Upper lobe of left lung (tissue), 6 donors: ENCODE measurements at regions not wholly inside any gene's neighbourhood (a gene's known extent, or its start where the extent isn't known, plus 50 kb on each side); places are given as distances from the start of the nearest gene placed in this dataset.

Experiments used
- ATAC-seq, 2 donors: fragments of 200-7000 bp; cut with Tn5 transposase; one replicate each; pipeline ENCODE4 v1.9.1; 2022; ENCODE audit warnings: mild to moderate bottlenecking in 2 of 2, moderate library complexity in 2 of 2; ENCODE audit not compliant: low FRiP score in 2 of 2
- DNase-seq, 2 donors: peaks; one replicate each; pipeline ENCODE4 v3.0.0-alpha.2; 2019 to 2020
- H3K27ac ChIP-seq, 4 donors: fragments of 200-600 bp; sonication (generic); one replicate each; pipeline ENCODE4 v1.5.1; 2016 to 2019
- H3K27me3 ChIP-seq, 4 donors: fragments of 200-600 bp; sonication (generic); one replicate each; pipeline ENCODE4 v1.5.1; 2017 to 2019
- H3K36me3 ChIP-seq, 4 donors: fragments of 200-600 bp; sonication (generic); one replicate each; pipeline ENCODE4 v1.5.1; 2016 to 2019
- H3K4me1 ChIP-seq, 4 donors: fragments of 200-600 bp; sonication (generic); one replicate each; pipeline ENCODE4 v1.5.1; 2018 to 2019
- H3K4me3 ChIP-seq, 4 donors: fragments of 200-600 bp; sonication (generic); one replicate each; pipeline ENCODE4 v1.5.1; 2017 to 2019; ENCODE audit warnings: mild to moderate bottlenecking in 2 of 4, moderate library complexity in 1 of 4
- H3K9me3 ChIP-seq, 4 donors: fragments of 200-600 bp; sonication (generic); one replicate each; pipeline ENCODE4 v1.5.1; 2018 to 2019
- EP300 ChIP-seq, 4 donors: sonication (generic); formaldehyde crosslinking; IDR thresholded peaks; one replicate each; pipeline ENCODE4 v1.5.1; 2017; ENCODE audit warnings: antibody characterized with exemption in 4 of 4, control low read depth in 2 of 4
- POLR2A ChIP-seq, 4 donors: fragments of 450-650 bp; IDR thresholded peaks; one replicate each; pipeline ENCODE4 v1.5.1; 2016 to 2017; ENCODE audit warnings: antibody characterized with exemption in 4 of 4, mild to moderate bottlenecking in 2 of 4
- POLR2AphosphoS5 ChIP-seq, 2 donors: sonication (generic); formaldehyde crosslinking; IDR thresholded peaks; one replicate each; pipeline ENCODE4 v1.5.1; 2017; ENCODE audit warnings: antibody characterized with exemption in 2 of 2
- WGBS, 2 donors: methylation state at CpG; one replicate each; pipeline ENCODE4 v1.1.5; 2017 to 2018; 5-methylcytosine and 5-hydroxymethylcytosine counted together
- TF ChIP-seq, protein P1 (sequence below), 6 experiments: fragments of 450-650 bp in 4 of 6; fragments of 200-600 bp in 2 of 6; sonication (generic) in 2 of 6; IDR thresholded peaks; one replicate each; pipeline ENCODE4 v1.5.1; 2016 to 2019; ENCODE audit warnings: antibody characterized with exemption in 6 of 6
- donor health status: DM: no; HTN: no; CAD: no; lungs with moderate emphysema.
- donor health status: DM: no; HTN: yes; CAD: no; lungs with severe emphysema.

- no peaks in the 10 kb centered on the region for H3K9me3 ChIP-seq
- H3K27me3 ChIP-seq = no peaks in the 10 kb centered on the region
- H3K4me1 ChIP-seq = no peaks in the 10 kb centered on the region
- TF ChIP-seq, protein P1, sequence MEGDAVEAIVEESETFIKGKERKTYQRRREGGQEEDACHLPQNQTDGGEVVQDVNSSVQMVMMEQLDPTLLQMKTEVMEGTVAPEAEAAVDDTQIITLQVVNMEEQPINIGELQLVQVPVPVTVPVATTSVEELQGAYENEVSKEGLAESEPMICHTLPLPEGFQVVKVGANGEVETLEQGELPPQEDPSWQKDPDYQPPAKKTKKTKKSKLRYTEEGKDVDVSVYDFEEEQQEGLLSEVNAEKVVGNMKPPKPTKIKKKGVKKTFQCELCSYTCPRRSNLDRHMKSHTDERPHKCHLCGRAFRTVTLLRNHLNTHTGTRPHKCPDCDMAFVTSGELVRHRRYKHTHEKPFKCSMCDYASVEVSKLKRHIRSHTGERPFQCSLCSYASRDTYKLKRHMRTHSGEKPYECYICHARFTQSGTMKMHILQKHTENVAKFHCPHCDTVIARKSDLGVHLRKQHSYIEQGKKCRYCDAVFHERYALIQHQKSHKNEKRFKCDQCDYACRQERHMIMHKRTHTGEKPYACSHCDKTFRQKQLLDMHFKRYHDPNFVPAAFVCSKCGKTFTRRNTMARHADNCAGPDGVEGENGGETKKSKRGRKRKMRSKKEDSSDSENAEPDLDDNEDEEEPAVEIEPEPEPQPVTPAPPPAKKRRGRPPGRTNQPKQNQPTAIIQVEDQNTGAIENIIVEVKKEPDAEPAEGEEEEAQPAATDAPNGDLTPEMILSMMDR (IDR thresholded peaks at IDR 0.05) = no peak
- TF ChIP-seq EP300 (IDR thresholded peaks at IDR 0.05) = no peak
- no peak for TF ChIP-seq POLR2A (IDR thresholded peaks at IDR 0.05)
- no peak overlapping the region for H3K27ac ChIP-seq
- no peaks in the 10 kb centered on the region for H3K36me3 ChIP-seq
- H3K4me3 ChIP-seq = no peak overlapping the region
- ATAC-seq (no peak), DNase-seq (no peak)
- WGBS, 2 donors = 92 to 93% methylated on average over 5 of the region's 5 CpGs
Observed at GRCh38 chr14:55975281-55975910, 142.8 kb upstream of the PELI2 start.

- TF ChIP-seq EP300 (IDR thresholded peaks at IDR 0.05) = no peak
- TF ChIP-seq, protein P1 (IDR thresholded peaks at IDR 0.05) = no peak
- TF ChIP-seq POLR2AphosphoS5 (IDR thresholded peaks at IDR 0.05) = no peak
- DNase-seq (no peak), ATAC-seq (peak in 1 of 2 donors; percentile 38)
- Histone ChIP-seq H3K4me1 (no peaks in the 10 kb centered on the region), H3K27me3 (no peaks in the 10 kb centered on the region), H3K36me3 (no peaks in the 10 kb centered on the region), H3K27ac (no peak overlapping the region), H3K4me3 (no peak overlapping the region), H3K9me3 (peaks cover 0 to 3% (median 0%) of the 10 kb centered on the region in 4 donors)
- 61 to 65% methylated on average over 4 to 5 of the region's 5 CpGs for WGBS, 2 donors
Observed at GRCh38 chr14:55976219-55976618, 142.0 kb upstream of the PELI2 start.

DNA sequence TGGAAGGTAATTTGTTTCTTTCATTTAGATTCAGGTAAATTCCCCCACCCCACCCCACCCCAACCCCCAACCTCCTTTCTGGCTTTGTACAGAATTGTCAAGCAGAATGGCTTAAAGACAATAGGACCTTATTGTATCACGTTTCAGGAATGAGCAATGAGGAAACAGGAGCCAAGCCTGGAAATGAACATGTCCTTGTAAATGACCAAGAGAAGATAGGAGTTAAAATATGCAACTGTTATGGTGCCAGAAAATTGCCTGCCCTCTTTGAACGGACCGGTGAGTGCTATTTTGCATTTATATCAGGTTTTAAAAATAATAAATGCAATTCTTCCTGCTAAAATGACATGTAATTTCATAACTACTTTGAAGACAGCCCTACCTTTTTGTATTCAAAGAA lies 141.6 kb upstream of the PELI2 start:
- ATAC-seq (no peak), DNase-seq (no peak)
- H3K4me1 ChIP-seq = no peaks in the 10 kb centered on the region
- no peak overlapping the region for H3K27ac ChIP-seq
- WGBS, 2 donors = 47 to 63% methylated on average over 3 of the region's 3 CpGs
- H3K36me3 ChIP-seq = no peaks in the 10 kb centered on the region
- H3K9me3 ChIP-seq = peaks cover 0 to 3% (median 2%) of the 10 kb centered on the region in 4 donors
- H3K27me3 ChIP-seq = no peaks in the 10 kb centered on the region
- H3K4me3 ChIP-seq = no peak overlapping the region
- TF ChIP-seq POLR2A (IDR thresholded peaks at IDR 0.05) (no peak), EP300 (IDR thresholded peaks at IDR 0.05) (no peak), POLR2AphosphoS5 (IDR thresholded peaks at IDR 0.05) (no peak)
- TF ChIP-seq, protein P1 (IDR thresholded peaks at IDR 0.05) = no peak

DNA sequence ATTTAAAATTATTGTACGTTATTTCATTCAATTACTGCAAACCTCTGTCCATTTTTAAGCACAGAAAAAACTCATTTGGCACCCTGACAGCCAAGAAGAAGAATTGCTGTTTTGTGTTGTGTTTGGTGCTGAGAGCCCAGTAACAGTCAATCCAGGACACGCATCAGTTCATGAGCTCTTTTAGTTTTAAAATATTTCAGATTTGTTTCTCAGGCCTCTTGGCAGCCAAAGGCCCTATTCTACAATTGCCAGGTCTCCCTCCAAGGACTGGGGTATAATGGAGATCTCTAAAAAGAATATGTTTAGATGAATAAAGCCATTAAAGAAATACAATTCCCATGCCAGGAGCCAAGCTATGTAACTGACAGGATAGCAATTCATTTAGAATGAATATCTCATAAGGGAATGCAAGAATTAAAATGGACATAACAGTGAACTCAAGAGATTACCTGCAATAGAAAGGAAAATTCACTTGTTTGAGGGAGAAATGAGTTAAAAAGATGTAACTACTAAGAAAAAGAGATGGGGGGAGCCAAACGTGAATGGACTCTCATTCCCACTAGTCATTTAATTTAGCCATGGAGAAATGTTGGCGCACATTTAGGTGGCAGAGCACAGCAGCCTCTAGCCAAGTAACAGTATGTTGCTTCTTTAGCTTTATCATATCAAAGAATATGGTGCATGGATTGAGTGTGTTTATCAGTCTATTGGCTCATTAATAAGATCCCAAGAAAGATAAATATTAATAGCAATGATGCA lies 140.6 kb upstream of the PELI2 start:
- H3K9me3 ChIP-seq = peaks cover 0 to 4% (median 2%) of the 10 kb centered on the region in 4 donors
- H3K4me1 ChIP-seq = no peaks in the 10 kb centered on the region
- H3K36me3 ChIP-seq = no peaks in the 10 kb centered on the region
- TF ChIP-seq EP300 (IDR thresholded peaks at IDR 0.05) (no peak), POLR2AphosphoS5 (IDR thresholded peaks at IDR 0.05) (no peak), POLR2A (IDR thresholded peaks at IDR 0.05) (no peak)
- TF ChIP-seq, protein P1 (IDR thresholded peaks at IDR 0.05) = no peak
- H3K27ac ChIP-seq = no peak overlapping the region
- WGBS, 2 donors = 80 to 83% methylated on average over 4 of the region's 4 CpGs
- no peak for DNase-seq
- ATAC-seq = no peak
- no peaks in the 10 kb centered on the region for H3K27me3 ChIP-seq
- H3K4me3 ChIP-seq = no peak overlapping the region
